BJ (cell line): ENCODE measurements at regions not wholly inside any gene's neighbourhood (a gene's known extent, or its start where the extent isn't known, plus 50 kb on each side); places are given as distances from the start of the nearest gene placed in this dataset.

Experiments
- CTCF ChIA-PET: fragments of 350-600 bp; formaldehyde crosslinking; extraction: SDS; loops from one replicate; lab custom pipeline; 2021; ENCODE audit warnings: antibody characterized with exemption, inconsistent platforms; lab: Yijun Ruan, JAX
- POLR2A ChIA-PET: fragments of 300-600 bp; sonication (Branson Sonifier 250); formaldehyde crosslinking; extraction: SDS; loops from one replicate; lab custom pipeline; 2021; ENCODE audit warnings: antibody characterized with exemption; lab: Charles Lee
- DNase-seq: peaks from one replicate; pipeline ENCODE4 v3.0.0-alpha.2; 2011; ENCODE audit warnings: low read depth
- H3K27me3 ChIP-seq: 2 replicates; pipeline ENCODE4 v1.6.0; 2011; ENCODE audit warnings: low read length; ENCODE audit not compliant: control insufficient read depth, insufficient read depth
- H3K36me3 ChIP-seq: 2 replicates; pipeline ENCODE4 v1.5.1; 2011; ENCODE audit warnings: low read length; ENCODE audit not compliant: control insufficient read depth, insufficient read depth
- H3K4me3 ChIP-seq: 2 replicates; pipeline ENCODE4 v1.5.1; 2011; ENCODE audit warnings: low read depth, mild to moderate bottlenecking, control low read depth, low read length
- CTCF ChIP-seq: IDR thresholded peaks from 2 replicates; pipeline ENCODE4 v1.5.1; 2011; ENCODE audit warnings: low read depth, mild to moderate bottlenecking, control low read depth, inconsistent platforms, low read length, moderate library complexity; ENCODE audit not compliant: insufficient read depth

GRCh38 chr3:67312155-67312554 lies 314.0 kb downstream of the KBTBD8 start:
- CTCF ChIA-PET = no interaction called here

DNA sequence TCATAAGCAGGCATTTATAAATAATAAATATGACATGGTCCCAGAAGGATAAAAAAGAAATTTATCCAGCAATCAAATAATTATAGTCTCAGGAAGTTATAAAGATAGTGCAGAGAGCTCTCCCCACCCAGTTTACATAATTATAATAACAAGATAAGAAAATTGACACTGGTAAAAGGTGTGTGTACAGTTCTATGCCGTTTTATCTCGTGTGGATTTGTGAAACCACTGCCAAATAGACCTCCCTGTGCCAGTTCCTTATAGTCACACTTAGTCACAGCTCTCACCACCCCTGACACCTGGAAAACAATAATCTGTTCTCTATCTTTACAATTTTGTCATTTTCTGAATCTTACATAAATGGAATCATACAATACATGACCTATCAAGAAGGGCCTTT lies 320.1 kb downstream of the KBTBD8 start:
- CTCF ChIA-PET = no interaction called here
- POLR2A ChIA-PET = no interaction called here

More at GRCh38 chr3:67312155-67312554, 314.0 kb downstream of the KBTBD8 start:
- no peak for DNase-seq
- POLR2A ChIA-PET = no interaction called here
- H3K27me3 ChIP-seq = no peaks in the 10 kb centered on the region
- H3K4me3 ChIP-seq = no peak overlapping the region
- H3K36me3 ChIP-seq = no peaks in the 10 kb centered on the region
- no peak for TF ChIP-seq CTCF

GRCh38 chr3:67324554-67324953 lies 326.4 kb downstream of the KBTBD8 start:
- no peak for DNase-seq
- no peaks in the 10 kb centered on the region for H3K27me3 ChIP-seq
- H3K36me3 ChIP-seq = no peaks in the 10 kb centered on the region
- ChIA-PET POLR2A (no interaction called here), CTCF (no interaction called here)
- no peak overlapping the region for H3K4me3 ChIP-seq
- no peak for TF ChIP-seq CTCF

More for the DNA sequence above, 320.1 kb downstream of the KBTBD8 start:
- H3K27me3 ChIP-seq = no peaks in the 10 kb centered on the region
- H3K4me3 ChIP-seq = no peak overlapping the region
- no peak for DNase-seq
- no peaks in the 10 kb centered on the region for H3K36me3 ChIP-seq
- TF ChIP-seq CTCF = no peak
